NCI-H1436 (cell line): ENCODE measurements at regions not wholly inside any gene's neighbourhood (a gene's known extent, or its start where the extent isn't known, plus 50 kb on each side); places are given as distances from the start of the nearest gene placed in this dataset.

Source experiments
- DNase-seq: peaks from one replicate; lab custom pipeline; 2025; lab: John Stamatoyannopoulos, UW

DNA sequence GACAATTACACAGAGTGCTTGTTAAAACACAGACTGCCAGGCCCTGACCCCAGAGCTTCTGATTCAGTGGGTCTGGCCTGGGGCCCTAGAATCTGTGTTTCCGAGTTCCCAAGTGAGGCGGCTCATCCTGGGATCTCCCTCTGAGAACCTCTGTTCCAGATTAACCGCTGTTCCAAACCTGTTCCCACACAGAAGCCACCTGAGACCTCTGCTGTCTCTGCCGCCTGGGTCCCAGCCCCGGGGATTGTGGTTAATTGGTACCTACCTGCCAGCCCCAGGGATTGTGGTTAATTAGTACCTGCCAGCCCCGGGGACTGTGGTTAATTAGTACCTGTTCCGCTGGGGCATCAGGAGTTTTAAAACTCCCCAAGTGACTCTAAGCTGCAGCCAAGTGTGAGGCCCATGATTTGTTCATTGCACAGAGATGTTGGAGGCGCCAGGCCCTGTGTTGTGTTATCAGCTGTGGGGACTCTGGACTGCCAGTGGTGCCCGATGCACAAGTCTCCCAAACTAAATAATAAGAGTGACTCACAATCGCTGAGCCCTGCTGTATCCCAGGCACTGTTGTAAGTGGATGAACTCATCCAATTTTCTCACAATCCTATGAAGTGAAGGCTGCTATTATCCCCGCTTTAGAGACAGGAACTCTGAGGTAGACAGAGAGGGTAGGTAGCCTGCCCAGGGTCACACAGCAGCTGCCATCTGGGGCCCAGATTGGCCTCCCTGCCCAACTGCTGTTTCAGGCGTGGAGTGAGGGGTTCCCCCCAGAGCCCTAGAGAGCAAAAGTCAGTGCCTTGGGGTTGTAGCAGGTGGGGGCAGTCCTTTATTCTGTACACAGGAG is 219.7 kb downstream of the IRF8 start:
- DNase-seq: no peak

DNA sequence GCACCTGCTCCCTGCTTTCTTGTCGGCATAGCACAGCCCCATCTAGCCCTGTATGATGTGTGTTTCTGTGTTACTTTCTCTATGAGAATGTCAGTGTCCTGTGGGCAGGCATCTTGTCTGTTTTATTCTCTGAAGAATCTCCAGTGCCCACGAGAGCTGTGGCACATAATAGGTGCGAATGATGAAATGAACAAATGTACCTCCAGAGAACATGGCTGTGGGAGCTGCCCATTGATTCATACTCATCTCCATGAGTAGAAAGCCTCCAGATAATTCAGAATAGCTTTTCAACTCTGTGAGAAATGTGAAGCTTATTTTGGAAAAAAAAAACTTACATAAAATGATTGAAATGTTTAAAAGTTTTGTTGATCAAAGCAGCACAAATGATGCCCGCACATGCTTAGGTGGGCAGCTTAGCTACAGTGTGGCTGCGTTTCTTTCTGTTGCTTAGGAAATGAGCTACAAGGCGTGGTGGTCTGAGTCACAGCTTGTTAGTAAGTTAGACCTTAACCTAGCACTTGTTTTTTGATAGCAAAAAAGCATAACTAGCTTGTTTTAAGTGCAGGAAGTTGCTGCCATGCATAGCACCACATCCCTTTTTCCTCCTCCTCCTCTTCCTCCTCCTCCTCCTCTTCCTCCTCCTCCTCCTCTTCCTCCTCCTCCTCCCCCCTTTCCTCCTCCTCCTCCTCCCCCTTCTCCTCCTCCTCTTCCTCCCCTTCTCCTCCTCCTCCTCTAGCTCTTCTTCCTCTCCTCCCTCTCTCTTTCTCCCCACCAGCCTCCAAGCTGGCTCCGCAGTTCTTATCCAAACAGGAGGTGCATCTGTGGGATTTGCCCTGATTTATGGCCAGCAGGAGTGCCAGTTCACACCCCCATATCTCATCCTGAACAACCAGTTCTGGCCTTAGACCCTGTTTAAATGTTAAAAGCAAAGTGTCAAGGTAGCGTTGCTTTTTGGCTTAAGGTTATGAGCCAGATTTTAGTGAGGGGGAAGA is 221.5 kb downstream of the IRF8 start:
- DNase-seq: no peak

- DNase-seq: no peak
These were observed 222.5 kb downstream of the IRF8 start for GRCh38 chr16:86121374-86122010.

DNA sequence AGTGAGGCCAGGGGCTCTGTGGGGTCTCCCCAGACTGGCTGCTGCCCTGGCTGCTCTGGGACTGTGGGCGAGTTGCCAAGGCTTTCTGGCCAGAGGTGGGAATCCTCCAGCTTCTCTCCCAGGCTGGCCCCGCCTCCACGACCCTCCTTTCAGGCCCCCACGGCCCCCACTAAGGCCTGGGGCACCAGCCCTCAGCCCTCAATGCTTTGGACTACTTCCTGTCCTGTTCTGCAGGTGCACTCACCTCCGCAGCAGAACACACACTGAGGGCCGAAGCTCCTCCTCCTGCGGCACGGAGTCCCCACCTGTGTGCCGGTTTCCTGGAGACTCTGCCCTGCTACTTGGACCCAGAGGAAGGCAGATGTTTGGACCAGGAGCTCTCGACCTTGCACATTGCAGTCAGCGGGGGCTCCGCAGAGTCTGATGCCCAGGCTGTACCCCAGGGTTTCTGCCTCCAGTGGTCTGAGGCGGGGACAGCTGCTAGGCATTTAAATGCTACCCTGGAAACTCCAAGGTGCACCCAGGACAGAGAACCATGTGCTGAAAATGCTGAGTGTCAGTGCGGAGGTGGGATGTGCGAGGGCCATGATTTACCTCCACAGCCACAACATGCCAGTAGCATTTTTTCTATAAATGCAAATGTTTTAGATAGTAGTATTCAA is 223.8 kb downstream of the IRF8 start:
- no peak for DNase-seq

DNA sequence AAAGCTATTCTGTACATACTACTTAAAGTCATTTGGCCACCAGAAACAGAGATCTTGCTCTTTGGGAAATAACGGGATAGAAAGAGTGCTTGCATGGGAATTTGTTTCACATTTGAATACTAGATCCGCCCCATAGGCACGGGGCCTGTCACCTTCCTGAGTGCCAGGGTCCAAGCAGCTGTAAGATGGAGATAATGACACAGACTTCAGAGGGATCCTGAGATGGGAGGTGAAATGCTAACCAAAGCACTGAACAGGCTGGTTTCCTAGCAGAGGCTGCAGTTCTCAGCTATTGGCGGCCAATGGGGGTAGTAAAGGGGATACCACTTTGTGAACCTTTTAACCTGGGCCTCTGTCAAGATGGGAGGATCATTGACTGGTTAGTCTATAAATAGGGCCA is 225.4 kb downstream of the IRF8 start:
- DNase-seq: no peak

GRCh38 chr16:86126891-86127290 is 227.9 kb downstream of the IRF8 start:
- no peak for DNase-seq

DNA sequence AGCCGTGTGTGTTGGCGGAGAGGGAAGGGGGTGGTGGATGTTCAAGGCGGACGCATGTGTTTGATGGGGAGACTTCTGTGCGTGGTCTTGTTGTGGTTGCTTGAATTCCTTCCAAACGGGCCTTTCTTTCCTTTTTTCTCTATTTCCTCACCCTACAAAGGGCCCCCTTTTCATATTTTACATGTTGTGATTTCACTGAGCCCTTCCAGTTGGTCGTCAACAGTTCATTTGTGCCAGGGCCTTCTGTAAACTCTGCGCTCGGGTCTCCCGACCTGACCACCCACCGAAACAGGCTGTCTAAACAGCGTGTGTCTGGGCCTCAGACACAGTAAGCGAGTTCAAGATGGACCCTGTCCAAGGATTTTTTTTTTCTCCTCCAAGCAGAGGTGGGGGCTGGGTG is 228.4 kb downstream of the IRF8 start:
- DNase-seq: no peak

GRCh38 chr16:86128246-86128645 is 229.3 kb downstream of the IRF8 start:
- no peak for DNase-seq

- no peak for DNase-seq
These were observed 230.6 kb downstream of the IRF8 start for GRCh38 chr16:86129541-86129940.

GRCh38 chr16:86133377-86133776 is 234.4 kb downstream of the IRF8 start:
- DNase-seq: no peak

DNA sequence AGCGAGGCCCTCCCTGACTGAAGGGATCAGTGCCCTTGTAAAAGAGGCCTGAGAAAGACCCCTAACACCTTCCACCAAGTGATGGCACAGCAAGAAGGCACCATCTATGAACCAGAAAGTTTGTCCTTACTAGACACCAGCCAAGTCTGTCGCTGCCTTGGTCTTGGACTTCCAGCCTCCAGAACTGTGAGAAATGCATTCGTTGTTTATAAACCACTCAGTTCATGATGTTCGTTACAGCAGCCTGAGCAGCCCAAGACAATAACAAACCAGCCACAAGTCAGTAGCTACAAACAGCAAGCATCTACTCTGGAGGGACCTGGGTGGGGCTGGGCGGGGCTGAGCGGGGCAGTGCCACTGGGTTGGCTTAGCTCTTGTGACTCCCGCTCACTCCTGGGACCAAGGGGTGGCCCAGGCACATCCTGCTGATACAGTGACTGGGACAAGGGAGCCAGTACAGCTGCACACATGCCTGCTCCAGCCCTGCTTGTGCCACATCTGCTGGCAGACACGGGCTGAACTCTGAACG is 234.9 kb downstream of the IRF8 start:
- DNase-seq: no peak

- DNase-seq: no peak
These were observed 236.0 kb downstream of the IRF8 start for GRCh38 chr16:86134802-86135461.

- DNase-seq: no peak
These were observed 238.4 kb downstream of the IRF8 start for GRCh38 chr16:86137359-86137758.

DNA sequence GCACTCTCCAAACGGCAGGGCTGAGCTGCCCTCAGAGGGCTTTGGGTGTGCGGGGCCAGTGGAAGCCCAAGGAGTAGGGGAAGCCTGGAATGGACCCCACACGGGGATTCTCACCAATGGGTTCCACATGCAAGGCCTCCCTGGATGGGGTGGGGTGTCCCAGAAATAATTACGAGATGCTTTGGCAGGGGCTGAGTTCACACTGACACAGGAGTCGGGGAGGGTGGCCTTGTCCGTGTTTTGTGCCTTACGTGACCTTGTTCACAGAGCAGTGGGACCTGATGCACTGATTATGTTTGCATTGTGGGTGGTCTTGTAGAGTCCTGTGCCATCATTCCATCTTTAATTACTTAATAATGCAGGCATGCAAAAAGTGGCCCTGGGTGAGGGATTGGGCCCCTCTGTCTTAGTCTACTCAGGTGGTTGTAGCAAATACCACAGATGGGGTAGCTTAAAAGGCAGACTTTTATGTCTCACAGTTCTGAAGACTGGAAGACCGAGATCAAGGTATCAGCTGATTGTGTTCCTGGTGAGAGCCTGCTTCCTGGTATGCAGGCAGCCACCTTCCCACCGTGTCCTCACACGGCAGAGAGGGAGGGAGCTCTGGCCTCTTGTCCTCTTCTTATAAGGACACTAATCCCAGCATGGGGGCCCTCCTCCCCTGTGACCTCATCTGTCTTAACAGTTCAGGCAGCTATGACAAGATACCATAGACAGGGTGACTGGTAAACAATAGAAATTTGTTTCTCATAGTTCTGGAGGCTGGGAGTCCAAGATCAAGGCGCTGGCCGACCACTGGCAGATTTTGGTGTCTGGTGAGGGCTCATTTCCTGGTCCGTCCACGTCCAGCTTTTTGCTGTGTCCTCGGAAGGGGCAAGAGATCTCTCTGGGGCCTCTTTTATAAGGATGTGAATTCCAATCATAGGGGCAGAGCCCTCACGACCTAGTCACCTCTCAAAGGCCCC is 239.4 kb downstream of the IRF8 start:
- DNase-seq: no peak

DNA sequence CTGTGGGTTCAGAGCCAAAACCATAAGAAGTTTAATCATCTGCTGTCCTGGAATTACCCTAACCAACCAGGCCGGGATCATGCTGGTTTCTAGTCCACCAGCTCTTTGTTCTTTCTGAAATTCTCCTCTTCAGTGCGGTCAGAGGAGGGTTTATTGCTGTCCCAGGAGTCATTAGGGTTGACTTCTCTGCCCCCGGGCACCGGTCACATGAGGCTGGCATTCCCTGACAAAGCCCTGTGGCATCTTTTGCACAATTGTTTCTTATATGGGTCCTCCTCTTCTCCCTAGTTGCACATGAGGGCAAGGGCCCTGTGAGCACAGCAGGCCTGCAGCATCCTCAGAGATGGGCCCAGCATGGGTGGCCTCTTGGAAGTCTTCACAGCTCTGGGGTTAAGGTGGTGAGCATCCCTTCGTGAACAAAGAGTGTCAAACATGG is 243.9 kb downstream of the IRF8 start:
- no peak for DNase-seq

GRCh38 chr16:86143666-86144065 is 244.7 kb downstream of the IRF8 start:
- DNase-seq: no peak

DNA sequence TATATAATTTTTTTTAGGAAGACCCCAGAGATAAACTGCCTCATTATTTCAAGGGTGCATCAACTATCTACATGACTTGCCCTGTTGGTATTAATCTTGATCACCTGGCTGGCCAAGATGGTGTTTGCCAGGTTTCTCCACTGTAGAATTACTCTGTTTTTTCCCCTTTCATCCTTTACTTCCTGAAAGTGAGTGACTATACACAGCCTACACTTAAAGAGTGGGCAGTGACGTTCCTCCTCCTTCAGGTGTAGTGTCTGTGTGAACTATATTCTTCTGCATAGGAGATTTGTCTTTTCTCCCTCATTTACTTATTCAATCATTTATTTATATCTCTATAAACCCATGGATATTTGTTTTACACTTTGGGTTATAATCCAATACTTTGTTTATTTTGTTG is 246.7 kb downstream of the IRF8 start:
- DNase-seq: no peak

DNA sequence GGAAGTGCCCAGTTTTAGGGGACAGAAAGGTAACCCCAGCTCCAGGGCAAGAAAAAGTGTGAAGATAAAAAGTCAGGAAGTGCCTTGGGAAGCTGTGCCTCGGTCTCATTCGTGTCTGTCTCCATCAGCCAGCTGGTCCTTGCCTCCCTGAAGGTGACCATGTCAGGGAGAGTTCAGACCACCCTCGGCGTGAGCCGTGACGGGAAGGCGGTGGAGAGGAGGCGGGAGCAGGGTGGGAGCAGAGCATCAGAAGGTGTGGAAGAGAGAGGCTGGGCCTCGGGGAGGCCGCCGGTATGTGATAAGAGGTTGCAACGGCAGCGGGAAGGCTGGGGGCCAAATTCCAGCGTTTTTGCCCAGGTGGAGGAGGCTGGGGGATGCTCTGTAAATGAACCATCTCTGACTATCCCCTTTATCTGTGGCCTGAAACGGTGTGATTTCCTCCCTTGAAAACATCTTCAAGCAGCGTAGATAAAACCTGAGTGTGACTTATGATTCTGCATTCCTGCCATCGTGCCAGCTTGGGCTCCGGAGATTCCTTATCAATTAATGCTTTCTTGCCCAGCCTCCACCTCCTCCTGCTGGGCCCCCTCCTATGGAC is 251.8 kb downstream of the IRF8 start:
- no peak for DNase-seq

- no peak for DNase-seq
These were observed 252.4 kb downstream of the IRF8 start for GRCh38 chr16:86151239-86151851.
